Gastroesophageal sphincter (tissue), 4 donors: ENCODE measurements at regions not wholly inside any gene's neighbourhood (a gene's known extent, or its start where the extent isn't known, plus 50 kb on each side); places are given as distances from the start of the nearest gene placed in this dataset.

ENCODE experiments used
- ATAC-seq: fragments of 150-250 bp; one replicate; pipeline ENCODE4 v1.9.1; 2016; ENCODE audit warnings: mild to moderate bottlenecking, moderate library complexity
- H3K27ac ChIP-seq, 4 donors: fragments of 200-600 bp; sonication (generic) in 3 of 4; 1 replicate in 3 of 4; 2 replicates in 1 of 4; pipeline ENCODE4 v1.5.1; 2016 to 2019
- H3K27me3 ChIP-seq: fragments of 200-600 bp; sonication (generic); one replicate; pipeline ENCODE4 v1.5.1; 2019
- H3K36me3 ChIP-seq, 2 donors: fragments of 200-600 bp; sonication (generic); one replicate each; pipeline ENCODE4 v1.5.1; 2019; ENCODE audit warnings: control low read depth in 1 of 2
- H3K4me1 ChIP-seq, 3 donors: fragments of 200-600 bp; sonication (generic); 1 replicate in 2 of 3; 2 replicates in 1 of 3; pipeline ENCODE4 v1.5.1; 2016 to 2019; ENCODE audit warnings: control low read depth in 2 of 3
- H3K4me3 ChIP-seq, 2 donors: fragments of 200-600 bp; sonication (generic); one replicate each; pipeline ENCODE4 v1.5.1; 2019; ENCODE audit warnings: mild to moderate bottlenecking in 1 of 2, moderate library complexity in 1 of 2
- H3K9me3 ChIP-seq, 3 donors: fragments of 200-600 bp; sonication (generic); one replicate each; pipeline ENCODE4 v1.5.1; 2017 to 2019; ENCODE audit warnings: control low read depth in 2 of 3
- CTCF ChIP-seq, 4 experiments: fragments of 200-600 bp in 2 of 4; fragments of 450-650 bp in 2 of 4; sonication (generic) in 1 of 4; IDR thresholded peaks; one replicate each; pipeline ENCODE4 v1.5.1; 2017 to 2019; ENCODE audit warnings: antibody characterized with exemption in 4 of 4, mild to moderate bottlenecking in 2 of 4, moderate library complexity in 2 of 4
- EP300 ChIP-seq: sonication (generic); formaldehyde crosslinking; IDR thresholded peaks from one replicate; pipeline ENCODE4 v1.6.1; 2017; ENCODE audit warnings: antibody characterized with exemption, mild to moderate bottlenecking
- POLR2A ChIP-seq, 2 donors: fragments of 450-650 bp; IDR thresholded peaks; one replicate each; pipeline ENCODE4 v1.6.1; 2017; ENCODE audit warnings: antibody characterized with exemption in 2 of 2, mild to moderate bottlenecking in 2 of 2, moderate library complexity in 1 of 2
- POLR2AphosphoS5 ChIP-seq: sonication (generic); formaldehyde crosslinking; IDR thresholded peaks from one replicate; pipeline ENCODE4 v1.6.1; 2017; ENCODE audit warnings: antibody characterized with exemption
- WGBS, 2 donors: methylation state at CpG; one replicate each; pipeline ENCODE4 v1.1.5; 2018; ENCODE audit warnings: low coverage in 1 of 2; 5-methylcytosine and 5-hydroxymethylcytosine counted together

GRCh38 chr10:70960783-70961570, 72.6 kb upstream of the PCBD1 start:
- H3K9me3 ChIP-seq = no peaks in the 10 kb centered on the region
- H3K4me3 ChIP-seq = no peak overlapping the region
- no peak for ATAC-seq
- no peak for TF ChIP-seq CTCF (IDR thresholded peaks at IDR 0.05)
- TF ChIP-seq EP300 = no peak
- TF ChIP-seq POLR2A (IDR thresholded peaks at IDR 0.05) = no peak
- no peak for TF ChIP-seq POLR2AphosphoS5
- no peaks in the 10 kb centered on the region for H3K36me3 ChIP-seq
- H3K4me1 ChIP-seq = no peaks in the 10 kb centered on the region
- H3K27me3 ChIP-seq = peaks cover 13% of the 10 kb centered on the region
- H3K27ac ChIP-seq = no peak overlapping the region
- 77 to 92% methylated on average over 2 to 6 of the region's 9 CpGs for WGBS, 2 donors

DNA sequence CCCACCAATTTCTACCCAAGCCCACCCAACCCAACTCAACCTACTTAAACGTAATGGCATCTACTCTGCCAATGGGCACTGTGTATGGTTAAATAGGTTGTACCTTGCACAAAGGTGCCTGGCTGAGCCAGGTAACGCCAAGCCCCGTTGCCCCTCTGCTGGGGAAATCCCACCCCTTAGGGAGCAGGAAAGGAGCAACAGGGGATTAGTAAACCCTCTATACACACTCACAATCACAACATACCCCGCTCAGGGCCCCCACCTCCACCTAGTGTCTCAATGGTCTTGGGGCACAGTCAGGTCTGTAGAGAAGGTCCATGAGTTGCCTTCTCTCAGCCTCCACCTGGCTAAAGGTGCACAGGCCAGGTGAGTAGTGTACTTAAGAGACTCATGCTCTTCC, 74.3 kb upstream of the PCBD1 start:
- TF ChIP-seq CTCF (IDR thresholded peaks at IDR 0.05) (no peak), POLR2A (IDR thresholded peaks at IDR 0.05) (no peak), EP300 (no peak), POLR2AphosphoS5 (no peak)
- no peak for ATAC-seq
- Histone ChIP-seq H3K4me3 (no peak overlapping the region), H3K36me3 (no peaks in the 10 kb centered on the region), H3K27me3 (peaks cover 14% of the 10 kb centered on the region), H3K27ac (no peak overlapping the region), H3K9me3 (no peaks in the 10 kb centered on the region), H3K4me1 (no peaks in the 10 kb centered on the region)
- WGBS, 2 donors = 100% methylated on average over 2 of the region's 4 CpGs; no CpG with 5 or more reads in 1 of the 2 donors

DNA sequence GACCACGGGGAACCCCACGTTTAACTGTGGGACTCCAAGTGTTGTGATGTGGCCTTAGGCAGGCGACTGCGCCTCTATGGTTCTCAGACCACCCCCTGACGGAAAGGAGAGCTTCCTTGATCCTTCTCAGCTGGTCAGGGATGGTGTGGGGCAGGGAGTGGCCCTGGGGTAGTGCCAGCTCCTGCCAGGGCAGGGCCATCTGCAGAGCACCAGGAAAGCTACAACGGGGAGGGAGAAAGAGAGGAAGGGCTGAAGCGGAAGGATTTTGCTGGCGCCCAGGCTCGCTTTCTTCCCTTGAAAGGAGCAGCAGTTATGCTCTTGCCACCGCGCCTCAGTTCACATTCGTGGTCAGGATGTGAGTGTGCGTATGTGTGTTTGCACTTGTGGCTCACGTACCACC, 74.9 kb upstream of the PCBD1 start:
- H3K4me3 ChIP-seq = no peak overlapping the region
- WGBS, 2 donors = 82 to 89% methylated on average over 9 to 13 of the region's 14 CpGs
- no peak overlapping the region for H3K27ac ChIP-seq
- H3K36me3 ChIP-seq = no peaks in the 10 kb centered on the region
- H3K9me3 ChIP-seq = no peaks in the 10 kb centered on the region
- TF ChIP-seq POLR2A (IDR thresholded peaks at IDR 0.05) = no peak
- no peak for TF ChIP-seq POLR2AphosphoS5
- no peak for TF ChIP-seq EP300
- TF ChIP-seq CTCF (IDR thresholded peaks at IDR 0.05) = no peak
- no peaks in the 10 kb centered on the region for H3K4me1 ChIP-seq
- peaks cover 14% of the 10 kb centered on the region for H3K27me3 ChIP-seq
- no peak for ATAC-seq

GRCh38 chr10:70964245-70964644, 75.9 kb upstream of the PCBD1 start:
- no peak for TF ChIP-seq EP300
- no peak for TF ChIP-seq POLR2A (IDR thresholded peaks at IDR 0.05)
- TF ChIP-seq POLR2AphosphoS5 = no peak
- no peak for TF ChIP-seq CTCF (IDR thresholded peaks at IDR 0.05)
- Histone ChIP-seq H3K36me3 (no peaks in the 10 kb centered on the region), H3K9me3 (no peaks in the 10 kb centered on the region), H3K4me3 (no peak overlapping the region), H3K27ac (no peak overlapping the region), H3K4me1 (no peaks in the 10 kb centered on the region), H3K27me3 (peaks cover 14% of the 10 kb centered on the region)
- no peak for ATAC-seq
- WGBS, 2 donors = 81% methylated on average over 5 of the region's 5 CpGs; no CpG with 5 or more reads in 1 of the 2 donors

DNA sequence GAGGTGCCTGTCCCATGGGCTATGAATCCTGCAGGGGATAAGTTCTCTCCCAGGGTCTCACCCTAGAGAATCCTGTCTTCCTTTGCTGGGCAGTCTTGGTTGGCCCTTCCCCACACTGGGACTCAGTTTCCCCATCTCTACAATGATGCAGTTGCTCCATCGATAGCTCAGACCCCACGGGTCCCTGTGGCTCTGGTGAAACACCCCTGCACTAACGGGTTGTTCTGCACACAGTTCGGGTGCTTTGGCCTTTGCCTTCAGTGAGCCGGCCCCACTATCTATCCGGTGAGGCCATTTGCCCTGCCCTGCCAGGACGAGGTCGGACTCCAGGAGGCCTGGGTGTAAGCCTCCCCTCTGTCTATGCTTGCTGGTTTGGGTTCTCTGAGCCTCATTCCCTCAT, 76.5 kb upstream of the PCBD1 start:
- TF ChIP-seq EP300 = no peak
- TF ChIP-seq POLR2A (IDR thresholded peaks at IDR 0.05) = no peak
- TF ChIP-seq POLR2AphosphoS5 = no peak
- TF ChIP-seq CTCF (IDR thresholded peaks at IDR 0.05) = no peak
- Histone ChIP-seq H3K36me3 (no peaks in the 10 kb centered on the region), H3K27me3 (peaks cover 14% of the 10 kb centered on the region), H3K27ac (no peak overlapping the region), H3K4me1 (no peaks in the 10 kb centered on the region), H3K4me3 (no peak overlapping the region), H3K9me3 (no peaks in the 10 kb centered on the region)
- ATAC-seq = no peak
- WGBS, 2 donors = 69% methylated on average over 2 of the region's 8 CpGs; no CpG with 5 or more reads in 1 of the 2 donors
